Activated naive CD8-positive, alpha-beta T cell treated with anti-CD3 and anti-CD28 coated beads, Interleukin-2, amount 10 ng/mL, durations not matched to agents 7 days and 5 days (primary cell): ENCODE measurements at regions not wholly inside any gene's neighbourhood (a gene's known extent, or its start where the extent isn't known, plus 50 kb on each side); places are given as distances from the start of the nearest gene placed in this dataset.

Experiments
- ATAC-seq: fragments of 150-1000 bp; cut with Tn5 transposase; one replicate; pipeline ENCODE4 v1.10.0; 2021; ENCODE audit warnings: low read depth, moderate library complexity
- POLR2A ChIA-PET: fragments of 350-600 bp; sonication (Branson Sonifier 250); formaldehyde crosslinking; loops from one replicate; lab custom pipeline; 2021; ENCODE audit warnings: antibody characterized with exemption; lab: Charles Lee
- DNase-seq: peaks from one replicate; pipeline ENCODE4 v3.0.0; 2021
- H3K27ac Mint-ChIP-seq: one replicate; pipeline ENCODE4 v1.8.0; 2022; ENCODE audit warnings: mild to moderate bottlenecking, mixed read lengths
- H3K27me3 Mint-ChIP-seq: one replicate; pipeline ENCODE4 v1.8.0; 2022; ENCODE audit warnings: mild to moderate bottlenecking, moderate library complexity, mixed read lengths
- H3K36me3 Mint-ChIP-seq: one replicate; pipeline ENCODE4 v1.8.0; 2021; ENCODE audit warnings: mild to moderate bottlenecking, mixed read lengths
- H3K4me1 Mint-ChIP-seq: one replicate; pipeline ENCODE4 v1.8.0; 2021; ENCODE audit warnings: mixed read lengths
- H3K4me3 Mint-ChIP-seq: one replicate; pipeline ENCODE4 v1.8.0; 2022; ENCODE audit warnings: mild to moderate bottlenecking, moderate library complexity, mixed read lengths
- H3K9me3 Mint-ChIP-seq: one replicate; pipeline ENCODE4 v1.8.0; 2021; ENCODE audit warnings: mixed read lengths

GRCh38 chr7:52143219-52143618 lies 826.6 kb upstream of the COBL start:
- DNase-seq = no peak
- no peak for ATAC-seq
- Mint-ChIP-seq H3K27ac (no peak overlapping the region), H3K4me1 (no peaks in the 10 kb centered on the region), H3K36me3 (no peaks in the 10 kb centered on the region), H3K9me3 (peaks cover 4% of the 10 kb centered on the region), H3K27me3 (no peaks in the 10 kb centered on the region), H3K4me3 (no peak overlapping the region)
- POLR2A ChIA-PET = no interaction called here

GRCh38 chr7:52140851-52141250 lies 824.2 kb upstream of the COBL start:
- Mint-ChIP-seq H3K9me3 (peaks cover 4% of the 10 kb centered on the region), H3K4me1 (no peaks in the 10 kb centered on the region), H3K36me3 (no peaks in the 10 kb centered on the region), H3K27me3 (no peaks in the 10 kb centered on the region), H3K4me3 (no peak overlapping the region), H3K27ac (no peak overlapping the region)
- DNase-seq = no peak
- POLR2A ChIA-PET = no interaction called here
- no peak for ATAC-seq

- H3K4me1 Mint-ChIP-seq = no peaks in the 10 kb centered on the region
- no peak overlapping the region for H3K27ac Mint-ChIP-seq
- no peak for DNase-seq
- ATAC-seq = no peak
- no peaks in the 10 kb centered on the region for H3K36me3 Mint-ChIP-seq
- H3K4me3 Mint-ChIP-seq = no peak overlapping the region
- peaks cover 4% of the 10 kb centered on the region for H3K9me3 Mint-ChIP-seq
- POLR2A ChIA-PET = no interaction called here
- no peaks in the 10 kb centered on the region for H3K27me3 Mint-ChIP-seq
These were observed 818.8 kb upstream of the COBL start for GRCh38 chr7:52135403-52135802.

GRCh38 chr7:52129278-52129677 lies 812.7 kb upstream of the COBL start:
- H3K27ac Mint-ChIP-seq = no peak overlapping the region

DNA sequence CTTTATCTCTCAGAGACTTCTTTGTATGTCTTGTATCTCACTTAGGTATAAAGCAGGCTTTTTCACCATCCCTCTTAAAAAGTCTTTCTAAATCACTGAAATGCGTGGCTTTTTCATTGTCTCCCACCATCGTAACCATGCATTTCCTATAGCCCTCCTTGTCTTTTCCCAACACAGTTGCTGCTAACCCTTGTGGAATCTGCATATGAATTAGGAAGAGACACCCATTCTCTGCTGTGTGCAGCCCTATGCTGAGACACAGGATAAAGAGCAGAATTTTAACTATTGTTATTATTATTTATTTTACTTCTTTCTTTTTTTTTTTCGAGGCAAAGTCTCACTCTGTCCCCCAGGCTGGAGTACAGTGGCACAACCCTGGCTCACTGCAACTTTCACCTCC lies 804.3 kb upstream of the COBL start:
- H3K9me3 Mint-ChIP-seq = peaks cover 2% of the 10 kb centered on the region
- ATAC-seq (no peak), DNase-seq (no peak)
- no peak overlapping the region for H3K27ac Mint-ChIP-seq
- no peaks in the 10 kb centered on the region for H3K27me3 Mint-ChIP-seq
- POLR2A ChIA-PET = no interaction called here
- no peaks in the 10 kb centered on the region for H3K36me3 Mint-ChIP-seq
- H3K4me1 Mint-ChIP-seq = no peaks in the 10 kb centered on the region
- H3K4me3 Mint-ChIP-seq = no peak overlapping the region

More at GRCh38 chr7:52129278-52129677, 812.7 kb upstream of the COBL start:
- no peak for DNase-seq
- Mint-ChIP-seq H3K27me3 (no peaks in the 10 kb centered on the region), H3K9me3 (peaks cover 2% of the 10 kb centered on the region), H3K4me1 (no peaks in the 10 kb centered on the region), H3K36me3 (no peaks in the 10 kb centered on the region), H3K4me3 (no peak overlapping the region)
- no peak for ATAC-seq
- POLR2A ChIA-PET = no interaction called here

- H3K9me3 Mint-ChIP-seq = no peaks in the 10 kb centered on the region
- ATAC-seq = no peak
- no peaks in the 10 kb centered on the region for H3K4me1 Mint-ChIP-seq
- no peak overlapping the region for H3K4me3 Mint-ChIP-seq
- no peak for DNase-seq
- POLR2A ChIA-PET = no interaction called here
- no peaks in the 10 kb centered on the region for H3K27me3 Mint-ChIP-seq
- H3K36me3 Mint-ChIP-seq = no peaks in the 10 kb centered on the region
- H3K27ac Mint-ChIP-seq = no peak overlapping the region
These were observed 802.9 kb upstream of the COBL start for GRCh38 chr7:52119537-52119936.

DNA sequence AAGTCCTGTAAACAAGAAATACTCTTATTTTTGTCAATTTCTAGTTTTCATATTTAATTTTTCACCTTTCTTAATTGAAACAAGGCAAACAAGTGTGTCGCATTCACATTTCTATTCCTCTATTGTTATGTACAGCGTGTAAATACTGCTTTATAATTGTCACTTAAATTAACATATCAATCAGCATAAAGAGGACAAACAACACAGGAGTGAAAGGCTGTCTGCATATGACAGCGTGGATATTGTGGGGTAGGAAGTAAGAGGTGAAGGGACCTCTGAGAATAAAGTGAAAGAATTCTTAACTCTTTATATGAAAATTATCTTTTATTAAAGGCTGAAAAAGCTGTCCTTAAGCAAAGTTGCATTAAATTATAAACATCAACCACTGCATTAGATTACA lies 797.9 kb upstream of the COBL start:
- Mint-ChIP-seq H3K9me3 (peaks cover 1% of the 10 kb centered on the region), H3K27ac (no peak overlapping the region), H3K36me3 (no peaks in the 10 kb centered on the region), H3K4me3 (no peak overlapping the region), H3K27me3 (no peaks in the 10 kb centered on the region), H3K4me1 (no peaks in the 10 kb centered on the region)
- DNase-seq (no peak), ATAC-seq (no peak)
- POLR2A ChIA-PET = no interaction called here

- ATAC-seq (no peak), DNase-seq (no peak)
- no peaks in the 10 kb centered on the region for H3K27me3 Mint-ChIP-seq
- H3K4me3 Mint-ChIP-seq = no peak overlapping the region
- no peaks in the 10 kb centered on the region for H3K36me3 Mint-ChIP-seq
- H3K4me1 Mint-ChIP-seq = no peaks in the 10 kb centered on the region
- H3K9me3 Mint-ChIP-seq = peaks cover 4% of the 10 kb centered on the region
- H3K27ac Mint-ChIP-seq = no peak overlapping the region
- POLR2A ChIA-PET = no interaction called here
These were observed 797.4 kb upstream of the COBL start for GRCh38 chr7:52114056-52114455.

DNA sequence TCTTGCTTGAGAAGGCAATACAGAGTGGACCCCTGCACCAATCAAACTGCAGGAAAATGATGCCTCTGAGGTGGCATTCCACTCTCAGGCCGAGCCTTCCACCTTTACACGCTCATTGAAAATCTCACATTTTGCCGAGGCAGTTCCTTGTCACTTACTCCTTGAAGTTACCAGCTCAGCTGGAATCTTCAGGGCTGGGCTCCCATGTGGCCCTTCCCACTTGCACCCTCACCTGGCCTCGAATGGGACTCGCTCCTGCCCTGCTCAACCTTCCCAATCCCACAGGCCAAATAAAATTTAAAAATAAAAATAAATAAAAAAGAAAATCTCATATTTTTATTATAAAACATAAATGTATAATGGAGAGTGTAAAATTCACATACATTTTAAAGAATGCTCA lies 790.7 kb upstream of the COBL start:
- POLR2A ChIA-PET = no interaction called here
- ATAC-seq (no peak), DNase-seq (no peak)
- no peaks in the 10 kb centered on the region for H3K27me3 Mint-ChIP-seq
- no peak overlapping the region for H3K27ac Mint-ChIP-seq
- H3K4me3 Mint-ChIP-seq = no peak overlapping the region
- H3K4me1 Mint-ChIP-seq = no peaks in the 10 kb centered on the region
- no peaks in the 10 kb centered on the region for H3K36me3 Mint-ChIP-seq
- peaks cover 7% of the 10 kb centered on the region for H3K9me3 Mint-ChIP-seq

- H3K27me3 Mint-ChIP-seq = no peaks in the 10 kb centered on the region
- H3K27ac Mint-ChIP-seq = no peak overlapping the region
- no peak overlapping the region for H3K4me3 Mint-ChIP-seq
- ATAC-seq = no peak
- peaks cover 4% of the 10 kb centered on the region for H3K9me3 Mint-ChIP-seq
- H3K36me3 Mint-ChIP-seq = no peaks in the 10 kb centered on the region
- no peaks in the 10 kb centered on the region for H3K4me1 Mint-ChIP-seq
- POLR2A ChIA-PET = no interaction called here
- no peak for DNase-seq
These were observed 779.3 kb upstream of the COBL start for GRCh38 chr7:52095861-52096260.

- Mint-ChIP-seq H3K4me1 (no peaks in the 10 kb centered on the region), H3K9me3 (peaks cover 4% of the 10 kb centered on the region), H3K27ac (no peak overlapping the region), H3K27me3 (no peaks in the 10 kb centered on the region), H3K4me3 (no peak overlapping the region), H3K36me3 (no peaks in the 10 kb centered on the region)
- no peak for ATAC-seq
- POLR2A ChIA-PET = no interaction called here
- no peak for DNase-seq
These were observed 775.4 kb upstream of the COBL start for GRCh38 chr7:52091996-52092395.

DNA sequence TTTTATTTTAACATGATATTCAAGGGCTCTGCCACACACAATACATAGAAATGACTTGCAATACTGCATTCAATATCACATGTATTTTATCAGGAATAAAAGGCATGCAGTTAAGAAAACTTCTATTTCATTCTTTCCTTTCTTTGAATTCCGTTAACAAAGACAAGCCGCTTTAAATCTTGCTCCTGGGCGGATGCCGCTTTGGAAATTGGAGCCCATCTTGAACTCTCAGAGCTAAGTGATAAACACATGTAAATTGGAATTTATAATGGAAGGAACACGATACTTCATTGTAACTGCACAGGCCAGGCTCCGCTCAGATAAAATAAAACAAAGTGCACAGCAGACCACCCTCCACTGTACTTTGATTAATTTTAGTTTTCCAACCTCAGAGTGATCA lies 774.5 kb upstream of the COBL start:
- Mint-ChIP-seq H3K4me3 (no peak overlapping the region), H3K36me3 (no peaks in the 10 kb centered on the region), H3K27me3 (no peaks in the 10 kb centered on the region), H3K27ac (no peak overlapping the region), H3K4me1 (no peaks in the 10 kb centered on the region), H3K9me3 (peaks cover 4% of the 10 kb centered on the region)
- POLR2A ChIA-PET = no interaction called here
- DNase-seq = no peak
- no peak for ATAC-seq

DNA sequence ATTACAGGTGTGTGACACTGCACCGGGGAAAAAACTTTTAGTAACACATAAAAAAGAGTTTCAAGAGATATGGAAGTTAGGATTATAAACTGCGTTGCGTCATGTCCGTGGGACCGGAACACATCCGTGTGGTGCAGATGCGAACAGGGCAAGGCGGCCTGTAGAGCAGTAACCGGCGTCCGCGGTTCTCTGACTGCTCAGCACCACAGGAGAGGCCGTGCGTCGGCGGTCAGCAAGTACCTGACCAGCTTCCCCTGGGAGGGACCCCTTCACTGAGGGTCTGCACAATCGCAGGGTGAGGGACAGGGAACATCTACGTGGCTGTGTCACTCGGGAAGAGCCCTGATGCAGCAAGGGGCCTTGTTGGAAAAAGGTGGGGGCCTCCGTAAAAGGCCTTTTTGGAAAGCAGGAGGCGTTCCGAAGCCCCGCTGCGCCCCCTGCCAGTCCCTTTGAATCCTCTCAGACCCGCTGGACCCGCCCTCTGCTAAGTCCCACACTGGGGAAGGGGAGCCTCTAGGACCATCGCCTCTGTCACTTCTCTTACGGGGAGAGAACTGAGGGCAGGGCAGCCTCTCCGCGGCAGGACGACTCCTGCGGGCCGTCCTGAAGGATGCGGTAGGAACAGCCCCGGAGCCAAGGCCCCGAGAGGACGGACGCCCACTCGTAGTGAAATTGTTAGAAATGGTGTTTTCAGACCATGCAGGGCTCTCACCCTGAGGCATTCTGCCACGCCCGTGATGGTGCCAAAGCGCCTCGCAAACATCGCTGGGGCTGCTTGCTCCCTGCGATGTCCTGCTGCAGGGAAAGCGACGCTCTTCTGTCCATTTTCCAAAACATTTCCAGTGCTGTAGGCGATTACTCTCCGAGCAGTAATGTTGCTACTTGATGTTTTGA lies 771.6 kb upstream of the COBL start:
- Mint-ChIP-seq H3K9me3 (peaks cover 3% of the 10 kb centered on the region), H3K27ac (no peak overlapping the region), H3K27me3 (no peaks in the 10 kb centered on the region), H3K4me1 (no peaks in the 10 kb centered on the region), H3K4me3 (no peak overlapping the region), H3K36me3 (no peaks in the 10 kb centered on the region)
- no peak for ATAC-seq
- POLR2A ChIA-PET = no interaction called here
- DNase-seq = no peak

DNA sequence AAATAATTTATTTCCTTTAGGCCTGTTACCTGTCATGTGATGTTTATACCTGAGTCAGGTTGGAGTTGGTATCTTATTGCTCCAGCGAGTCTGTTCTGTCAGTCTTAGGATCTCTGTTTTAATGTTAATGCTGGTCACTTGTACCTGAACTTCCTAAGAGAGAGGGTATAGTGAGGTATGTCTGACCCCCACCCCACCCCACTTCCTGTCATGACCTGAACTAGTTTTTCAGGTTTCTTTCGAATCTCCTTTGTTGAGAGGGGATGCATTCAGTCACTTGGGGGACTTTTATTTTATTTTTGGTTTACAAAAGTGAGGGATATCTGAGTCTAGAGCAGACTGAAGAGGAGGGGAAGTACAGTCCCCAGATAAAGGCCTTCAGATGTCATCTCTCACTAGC lies 769.0 kb upstream of the COBL start:
- POLR2A ChIA-PET = no interaction called here

More for the DNA sequence above, 769.0 kb upstream of the COBL start:
- H3K27me3 Mint-ChIP-seq = no peaks in the 10 kb centered on the region
- H3K9me3 Mint-ChIP-seq = peaks cover 4% of the 10 kb centered on the region
- no peak overlapping the region for H3K4me3 Mint-ChIP-seq
- no peak overlapping the region for H3K27ac Mint-ChIP-seq
- no peaks in the 10 kb centered on the region for H3K4me1 Mint-ChIP-seq
- H3K36me3 Mint-ChIP-seq = no peaks in the 10 kb centered on the region
- DNase-seq = no peak
- no peak for ATAC-seq
